Activated B cell treated with CpG ODN at 0.5 μM for 24 hours (primary cell): ENCODE measurements at regions not wholly inside any gene's neighbourhood (a gene's known extent, or its start where the extent isn't known, plus 50 kb on each side); places are given as distances from the start of the nearest gene placed in this dataset.

Experiments used
- ATAC-seq: fragments of 200-7000 bp; cut with Tn5 transposase; one replicate; pipeline ENCODE4 v1.10.0; 2021; ENCODE audit warnings: low read depth, mild to moderate bottlenecking, moderate library complexity
- CTCF ChIA-PET: fragments of 350-600 bp; sonication (Branson Sonifier 250); formaldehyde crosslinking; loops from one replicate; lab custom pipeline; 2021; ENCODE audit warnings: antibody characterized with exemption; lab: Charles Lee
- POLR2A ChIA-PET: fragments of 350-600 bp; sonication (Branson Sonifier 250); formaldehyde crosslinking; loops from one replicate; lab custom pipeline; 2021; ENCODE audit warnings: antibody characterized with exemption; lab: Charles Lee
- DNase-seq: peaks from one replicate; pipeline ENCODE4 v3.0.0; 2022
- H3K27ac Mint-ChIP-seq: one replicate; pipeline ENCODE4 v1.8.0; 2020; ENCODE audit warnings: mixed read lengths
- H3K27me3 Mint-ChIP-seq: one replicate; pipeline ENCODE4 v1.8.0; 2021; ENCODE audit warnings: mixed read lengths
- H3K36me3 Mint-ChIP-seq: one replicate; pipeline ENCODE4 v1.8.0; 2021; ENCODE audit warnings: low read depth, mixed read lengths
- H3K4me1 Mint-ChIP-seq: one replicate; pipeline ENCODE4 v1.8.0; 2021; ENCODE audit warnings: mixed read lengths
- H3K4me3 Mint-ChIP-seq: one replicate; pipeline ENCODE4 v1.8.0; 2020; ENCODE audit warnings: mild to moderate bottlenecking, mixed read lengths
- H3K9me3 Mint-ChIP-seq: one replicate; pipeline ENCODE4 v1.8.0; 2020; ENCODE audit warnings: mixed read lengths
- intact Hi-C: fragments of 100-400 bp; cut with micrococcal nuclease; formaldehyde crosslinking; loops from one replicate; pipeline ENCODE4 v1.15.1; 2024
- TF ChIP-seq, protein P1 (sequence below): fragments of 200-600 bp; IDR thresholded peaks from one replicate; pipeline ENCODE4 v1.8.0; 2022; ENCODE audit warnings: antibody characterized with exemption, mild to moderate bottlenecking

DNA sequence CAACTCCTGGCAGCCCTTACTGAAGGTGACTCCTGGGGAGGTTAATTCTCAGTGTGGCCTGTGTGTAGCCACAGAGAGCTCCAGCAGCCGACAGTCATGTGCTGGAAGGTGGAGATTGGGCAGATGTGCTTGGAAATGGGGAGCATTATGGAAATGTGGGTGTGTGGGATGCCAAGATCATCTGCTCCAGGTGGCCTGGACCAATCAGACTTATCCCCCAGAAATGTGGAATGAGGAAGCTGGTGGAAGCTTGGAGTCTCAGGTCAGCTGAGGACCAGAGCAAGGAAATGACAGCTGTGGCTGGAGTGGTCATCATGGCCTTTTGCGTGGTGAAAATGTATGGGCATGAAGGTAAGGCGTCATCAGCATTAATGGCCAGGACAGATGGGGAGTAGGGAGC, 234.0 kb downstream of the MIAT start:
- Mint-ChIP-seq H3K9me3 (no peaks in the 10 kb centered on the region), H3K4me3 (no peak overlapping the region), H3K27ac (no peak overlapping the region), H3K4me1 (no peaks in the 10 kb centered on the region), H3K27me3 (peaks cover 19% of the 10 kb centered on the region), H3K36me3 (no peaks in the 10 kb centered on the region)
- POLR2A ChIA-PET, result no interaction called here
- DNase-seq (no peak), ATAC-seq (no peak)
- CTCF ChIA-PET, result no interaction called here
- TF ChIP-seq, protein P1, sequence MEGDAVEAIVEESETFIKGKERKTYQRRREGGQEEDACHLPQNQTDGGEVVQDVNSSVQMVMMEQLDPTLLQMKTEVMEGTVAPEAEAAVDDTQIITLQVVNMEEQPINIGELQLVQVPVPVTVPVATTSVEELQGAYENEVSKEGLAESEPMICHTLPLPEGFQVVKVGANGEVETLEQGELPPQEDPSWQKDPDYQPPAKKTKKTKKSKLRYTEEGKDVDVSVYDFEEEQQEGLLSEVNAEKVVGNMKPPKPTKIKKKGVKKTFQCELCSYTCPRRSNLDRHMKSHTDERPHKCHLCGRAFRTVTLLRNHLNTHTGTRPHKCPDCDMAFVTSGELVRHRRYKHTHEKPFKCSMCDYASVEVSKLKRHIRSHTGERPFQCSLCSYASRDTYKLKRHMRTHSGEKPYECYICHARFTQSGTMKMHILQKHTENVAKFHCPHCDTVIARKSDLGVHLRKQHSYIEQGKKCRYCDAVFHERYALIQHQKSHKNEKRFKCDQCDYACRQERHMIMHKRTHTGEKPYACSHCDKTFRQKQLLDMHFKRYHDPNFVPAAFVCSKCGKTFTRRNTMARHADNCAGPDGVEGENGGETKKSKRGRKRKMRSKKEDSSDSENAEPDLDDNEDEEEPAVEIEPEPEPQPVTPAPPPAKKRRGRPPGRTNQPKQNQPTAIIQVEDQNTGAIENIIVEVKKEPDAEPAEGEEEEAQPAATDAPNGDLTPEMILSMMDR, result no peak
- intact Hi-C loops, result no loop called here

DNA sequence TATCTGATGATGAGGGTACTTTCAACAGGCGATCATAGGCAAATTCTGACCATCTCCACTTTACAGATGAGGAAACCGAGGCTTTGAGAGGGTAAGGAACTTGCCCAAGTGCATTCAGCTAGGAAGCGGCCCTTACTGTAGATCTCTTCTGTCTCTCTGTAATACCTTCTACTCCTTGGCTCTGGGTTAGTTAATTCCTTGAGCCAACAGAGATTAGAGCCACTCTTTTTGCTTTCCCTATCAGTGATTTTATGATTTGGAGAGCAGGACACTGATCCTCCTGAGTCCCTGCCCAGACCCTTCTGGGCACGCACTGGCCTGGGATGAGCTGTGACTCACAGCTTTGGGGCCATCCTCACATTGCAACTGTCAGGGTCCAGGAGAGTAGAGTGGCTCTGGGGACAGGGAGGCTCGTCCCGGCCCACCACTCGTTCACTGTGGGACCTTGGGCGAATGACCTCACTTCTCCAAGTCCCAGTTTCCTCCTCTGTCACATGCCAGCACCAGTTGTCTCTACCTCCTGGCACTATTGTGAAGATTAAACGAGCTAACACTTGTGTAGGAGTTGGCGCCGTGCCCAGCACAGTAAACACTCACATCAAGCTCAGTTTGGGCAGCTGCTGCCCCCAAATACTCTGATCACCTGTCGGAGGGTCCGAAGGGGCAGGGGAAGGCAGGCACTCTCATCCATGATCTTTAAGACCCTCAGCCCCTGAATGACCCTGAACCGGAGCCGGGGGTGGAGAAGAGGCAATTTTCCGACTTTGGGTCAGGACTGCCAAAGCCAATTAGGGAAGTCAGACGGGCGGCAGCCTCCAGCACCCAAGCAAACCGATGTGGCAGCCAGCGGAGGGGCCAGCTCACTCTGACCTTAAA, 235.0 kb downstream of the MIAT start:
- H3K9me3 Mint-ChIP-seq, result no peaks in the 10 kb centered on the region
- ChIA-PET CTCF (no interaction called here), POLR2A (no interaction called here)
- no peaks in the 10 kb centered on the region for H3K4me1 Mint-ChIP-seq
- intact Hi-C loops, result no loop called here
- no peak overlapping the region for H3K27ac Mint-ChIP-seq
- peaks cover 19% of the 10 kb centered on the region for H3K27me3 Mint-ChIP-seq
- no peak for DNase-seq
- TF ChIP-seq, protein P1, result no peak
- no peak for ATAC-seq
- no peak overlapping the region for H3K4me3 Mint-ChIP-seq
- H3K36me3 Mint-ChIP-seq, result no peaks in the 10 kb centered on the region

DNA sequence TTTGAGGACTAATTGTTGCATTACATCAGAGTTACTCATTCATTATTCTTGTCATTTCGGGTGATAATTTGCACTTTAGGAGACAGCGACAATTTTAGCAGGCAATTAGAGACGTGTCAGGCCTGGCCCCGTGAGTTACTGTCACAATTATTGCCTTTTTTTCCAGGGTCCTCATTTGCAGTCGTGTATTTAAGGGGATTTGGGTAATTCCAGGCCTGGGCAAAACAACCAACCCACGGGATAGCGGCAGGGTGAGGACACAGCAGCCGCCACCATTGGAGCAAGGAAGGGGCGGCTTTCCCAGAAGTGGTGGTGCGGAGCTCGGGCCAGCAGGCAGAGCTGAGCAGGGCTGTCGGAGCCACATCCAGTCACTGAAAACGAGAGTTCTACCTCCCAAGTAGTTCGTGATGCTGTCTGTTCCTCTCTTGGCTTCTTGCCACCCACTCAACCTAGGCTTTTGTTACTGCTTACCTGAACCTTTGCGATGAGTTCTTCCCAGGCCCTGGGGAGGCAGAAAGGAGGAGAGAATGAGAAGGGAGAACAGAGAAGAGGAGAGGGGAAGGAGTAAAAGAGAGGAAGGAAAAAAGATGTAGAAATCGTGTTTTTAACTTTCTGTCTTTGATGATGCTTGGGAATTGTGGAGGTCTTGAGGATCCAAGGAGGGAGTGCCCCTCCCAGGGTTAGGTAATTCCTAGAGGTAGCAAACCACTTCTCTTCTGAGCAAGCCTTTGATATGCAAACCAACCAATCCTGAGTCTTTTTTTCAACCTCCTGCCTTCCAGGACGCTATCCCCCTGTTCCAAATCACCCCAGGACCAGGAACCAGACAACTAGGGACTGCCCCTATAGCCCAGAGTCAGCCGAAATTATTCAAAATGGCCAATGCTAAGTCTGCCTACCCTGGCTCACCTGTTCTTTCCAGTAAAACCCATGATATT, 236.1 kb downstream of the MIAT start:
- no peaks in the 10 kb centered on the region for H3K9me3 Mint-ChIP-seq
- H3K27ac Mint-ChIP-seq, result no peak overlapping the region
- no peak overlapping the region for H3K4me3 Mint-ChIP-seq
- CTCF ChIA-PET, result no interaction called here
- POLR2A ChIA-PET, result no interaction called here
- H3K27me3 Mint-ChIP-seq, result peaks cover 27% of the 10 kb centered on the region
- no peaks in the 10 kb centered on the region for H3K4me1 Mint-ChIP-seq
- TF ChIP-seq, protein P1, result no peak
- ATAC-seq (no peak), DNase-seq (no peak)
- intact Hi-C loops, result no loop called here
- H3K36me3 Mint-ChIP-seq, result no peaks in the 10 kb centered on the region

DNA sequence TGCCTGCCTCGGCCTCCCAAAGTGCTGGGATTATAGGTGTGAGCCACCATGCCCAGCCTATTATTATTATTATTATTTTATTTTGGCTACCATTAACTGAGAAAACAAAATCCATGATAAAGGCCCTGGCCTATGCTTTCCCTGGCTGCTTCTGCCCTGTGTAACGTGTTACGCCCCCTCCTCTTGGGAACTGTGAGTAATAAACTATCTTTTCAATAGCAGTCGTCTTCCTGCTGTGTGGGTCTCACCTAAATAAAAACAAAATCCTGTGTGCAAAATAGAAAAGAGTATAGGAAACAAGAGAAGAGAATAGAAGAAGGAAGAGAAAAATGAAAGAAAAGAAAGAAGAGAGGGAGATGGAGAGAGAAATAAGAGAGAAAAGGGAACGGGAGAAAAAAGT, 237.0 kb downstream of the MIAT start:
- TF ChIP-seq, protein P1, result no peak
- ATAC-seq (no peak), DNase-seq (no peak)
- Mint-ChIP-seq H3K27me3 (peaks cover 34% of the 10 kb centered on the region), H3K9me3 (no peaks in the 10 kb centered on the region), H3K36me3 (no peaks in the 10 kb centered on the region), H3K27ac (no peak overlapping the region), H3K4me3 (no peak overlapping the region), H3K4me1 (no peaks in the 10 kb centered on the region)
- ChIA-PET POLR2A (no interaction called here), CTCF (no interaction called here)
- intact Hi-C loops, result no loop called here
